ENCODE measurements at regions not wholly inside any gene's neighbourhood (a gene's known extent, or its start where the extent isn't known, plus 50 kb on each side); places are given as distances from the start of the nearest gene placed in this dataset.

- ChIA-PET POLR2A (no interaction called here), CTCF (no interaction called here)
- Mint-ChIP-seq H3K4me1 (no peaks in the 10 kb centered on the region), H3K4me3 (no peak overlapping the region), H3K9me3 (ENCODE audit: insufficient read depth) (peaks cover 1% of the 10 kb centered on the region), H3K27me3 (no peaks in the 10 kb centered on the region), H3K27ac (no peak overlapping the region)
- Histone ChIP-seq H3K27me3 (replicated peaks in 1 of 4; ENCODE audit: control extremely low read depth in 1 of 4, control insufficient read depth in 3 of 4, insufficient read depth in 4 of 4, low read length in 3 of 4) (no peaks in the 10 kb centered on the region), H4K20me1 (ENCODE audit: control insufficient read depth, insufficient read depth, low read length, poor library complexity, severe bottlenecking) (no peaks in the 10 kb centered on the region), H3K4me2 (replicated peaks; ENCODE audit: low read depth, low read length, poor library complexity, severe bottlenecking) (no peak overlapping the region), H2AFZ (ENCODE audit: insufficient read depth, low read depth, low read length, poor library complexity, severe bottlenecking) (no peak overlapping the region), H3K27ac (ENCODE audit: low read length in 2 of 2) (no peak overlapping the region), H3K9ac (ENCODE audit: low read length) (no peak overlapping the region), H3K9me3 (ENCODE audit: control extremely low read depth in 1 of 3, control insufficient read depth in 2 of 3, insufficient read depth in 1 of 3, low read length in 2 of 3) (no peaks in the 10 kb centered on the region), H3K4me3 (ENCODE audit: control extremely low read depth in 1 of 5, extremely low read depth in 1 of 5, insufficient read depth in 1 of 5, low read depth in 2 of 5, low read length in 4 of 5) (no peak overlapping the region), H3K79me2 (ENCODE audit: control insufficient read depth, insufficient read depth, low read length) (no peaks in the 10 kb centered on the region), H3K36me3 (replicated peaks in 1 of 2; ENCODE audit: control extremely low read depth in 1 of 2, control insufficient read depth in 1 of 2, extremely low read depth in 1 of 2, insufficient read depth in 2 of 2, low read length in 1 of 2) (no peaks in the 10 kb centered on the region), H3K4me1 (ENCODE audit: control insufficient read depth in 2 of 2, insufficient read depth in 2 of 2, low read length in 2 of 2) (no peaks in the 10 kb centered on the region)
- TF ChIP-seq CTCF (IDR thresholded peaks at IDR 0.05) = no peak
- TF ChIP-seq EZH2 (IDR thresholded peaks at IDR 0.05; ENCODE audit: borderline replicate concordance, insufficient read depth, low read depth, low read length, poor library complexity, severe bottlenecking) = no peak
- WGBS (ENCODE audit: insufficient coverage) = 94% methylated on average over 3 of the region's 3 CpGs
- intact Hi-C loops (cut with micrococcal nuclease) = no loop called here
- no peak for DNase-seq
- no peak for ATAC-seq (ENCODE audit: low read depth)
Measured at GRCh38 chr10:64708884-64709681, 1187.9 kb downstream of the REEP3 start.

GRCh38 chr10:64726466-64726865 lies 1205.3 kb downstream of the REEP3 start:
- H3K9ac ChIP-seq (ENCODE audit: low read length) = no peak overlapping the region
- DNase-seq = no peak
- CTCF ChIA-PET = no interaction called here
- H3K4me3 ChIP-seq (ENCODE audit: control extremely low read depth in 1 of 5, extremely low read depth in 1 of 5, insufficient read depth in 1 of 5, low read depth in 2 of 5, low read length in 4 of 5) = no peak overlapping the region
- H3K9me3 Mint-ChIP-seq (ENCODE audit: insufficient read depth) = peaks cover 2% of the 10 kb centered on the region
- H3K27ac Mint-ChIP-seq = no peak overlapping the region
- no peak overlapping the region for H2AFZ ChIP-seq (ENCODE audit: insufficient read depth, low read depth, low read length, poor library complexity, severe bottlenecking)
- H3K79me2 ChIP-seq (ENCODE audit: control insufficient read depth, insufficient read depth, low read length) = no peaks in the 10 kb centered on the region
- H3K27ac ChIP-seq (ENCODE audit: low read length in 2 of 2) = no peak overlapping the region
- no peaks in the 10 kb centered on the region for H3K27me3 Mint-ChIP-seq
- no peaks in the 10 kb centered on the region for H3K9me3 ChIP-seq (ENCODE audit: control extremely low read depth in 1 of 3, control insufficient read depth in 2 of 3, insufficient read depth in 1 of 3, low read length in 2 of 3)
- no peak for ATAC-seq (ENCODE audit: low read depth)
- H3K27me3 ChIP-seq (replicated peaks in 1 of 4; ENCODE audit: control extremely low read depth in 1 of 4, control insufficient read depth in 3 of 4, insufficient read depth in 4 of 4, low read length in 3 of 4) = no peaks in the 10 kb centered on the region
- TF ChIP-seq CTCF (IDR thresholded peaks at IDR 0.05) = no peak
- no peak for TF ChIP-seq EZH2 (IDR thresholded peaks at IDR 0.05; ENCODE audit: borderline replicate concordance, insufficient read depth, low read depth, low read length, poor library complexity, severe bottlenecking)
- H3K4me3 Mint-ChIP-seq = no peak overlapping the region
- no peaks in the 10 kb centered on the region for H3K36me3 ChIP-seq (replicated peaks in 1 of 2; ENCODE audit: control extremely low read depth in 1 of 2, control insufficient read depth in 1 of 2, extremely low read depth in 1 of 2, insufficient read depth in 2 of 2, low read length in 1 of 2)
- no peaks in the 10 kb centered on the region for H3K4me1 Mint-ChIP-seq
- H3K4me1 ChIP-seq (ENCODE audit: control insufficient read depth in 2 of 2, insufficient read depth in 2 of 2, low read length in 2 of 2) = no peaks in the 10 kb centered on the region
- POLR2A ChIA-PET = no interaction called here
- H3K4me2 ChIP-seq (replicated peaks; ENCODE audit: low read depth, low read length, poor library complexity, severe bottlenecking) = no peak overlapping the region
- no peaks in the 10 kb centered on the region for H4K20me1 ChIP-seq (ENCODE audit: control insufficient read depth, insufficient read depth, low read length, poor library complexity, severe bottlenecking)
- intact Hi-C loops (cut with micrococcal nuclease) = no loop called here

All from B cell (primary cell).